Natural killer cell (primary cell): ENCODE measurements at regions not wholly inside any gene's neighbourhood (a gene's known extent, or its start where the extent isn't known, plus 50 kb on each side); places are given as distances from the start of the nearest gene placed in this dataset.

Experiments used
- ATAC-seq, 3 donors: fragments of 150-1000 bp in 2 of 3; fragments of 200-7000 bp in 1 of 3; cut with Tn5 transposase; 1 replicate in 1 of 3; 2 replicates in 2 of 3; pipeline ENCODE4 v1.10.0; 2021; ENCODE audit warnings: mild to moderate bottlenecking in 2 of 3, moderate library complexity in 2 of 3
- DNase-seq, 2 donors: peaks; one replicate each; pipeline versions ENCODE4 v3.0.0 to v3.0.0-alpha.2; 2013 to 2021; ENCODE audit warnings: mixed read lengths in 1 of 2
- H3K27ac ChIP-seq: one replicate; pipeline ENCODE4 v1.5.1; 2013; ENCODE audit warnings: mild to moderate bottlenecking, low read length
- H3K27me3 ChIP-seq: one replicate; pipeline ENCODE4 v1.6.1; 2013; ENCODE audit warnings: low read length; ENCODE audit not compliant: control insufficient read depth, insufficient read depth
- H3K36me3 ChIP-seq: one replicate; pipeline ENCODE4 v1.6.1; 2013; ENCODE audit warnings: low read length; ENCODE audit not compliant: control insufficient read depth, insufficient read depth
- H3K4me1 ChIP-seq: one replicate; pipeline ENCODE4 v1.6.1; 2013; ENCODE audit warnings: low read length; ENCODE audit not compliant: control insufficient read depth, insufficient read depth
- H3K4me3 ChIP-seq: one replicate; pipeline ENCODE4 v1.5.1; 2013; ENCODE audit warnings: low read length
- H3K9me3 ChIP-seq: one replicate; pipeline ENCODE4 v1.6.1; 2013; ENCODE audit warnings: low read length; ENCODE audit not compliant: control insufficient read depth, insufficient read depth
- H3K27ac Mint-ChIP-seq, 2 donors: one replicate each; pipeline ENCODE4 v1.8.0; 2022; ENCODE audit warnings: mild to moderate bottlenecking in 2 of 2, mixed read lengths in 2 of 2, moderate library complexity in 1 of 2
- H3K27me3 Mint-ChIP-seq, 2 donors: one replicate each; pipeline ENCODE4 v1.8.0; 2022; ENCODE audit warnings: low read depth in 2 of 2, mixed read lengths in 2 of 2
- H3K36me3 Mint-ChIP-seq: one replicate; pipeline ENCODE4 v1.8.0; 2022; ENCODE audit warnings: mixed read lengths
- H3K4me1 Mint-ChIP-seq, 2 donors: one replicate each; pipeline ENCODE4 v1.8.0; 2022; ENCODE audit warnings: mixed read lengths in 2 of 2
- H3K4me3 Mint-ChIP-seq: one replicate; pipeline ENCODE4 v1.8.0; 2022; ENCODE audit warnings: mild to moderate bottlenecking, moderate library complexity, mixed read lengths
- H3K9me3 Mint-ChIP-seq, 2 donors: one replicate each; pipeline ENCODE4 v1.8.0; 2022; ENCODE audit warnings: mixed read lengths in 2 of 2
- CTCF ChIP-seq: fragments of 200-600 bp; IDR thresholded peaks from one replicate; pipeline ENCODE4 v1.8.0; 2022; ENCODE audit warnings: antibody characterized with exemption
- WGBS: methylation state at CpG from one replicate; pipeline ENCODE4 v1.1.7; 2013; ENCODE audit warnings: missing lambda C conversion rate; ENCODE audit not compliant: insufficient coverage; 5-methylcytosine and 5-hydroxymethylcytosine counted together
- intact Hi-C: fragments of 100-400 bp; cut with micrococcal nuclease; formaldehyde crosslinking; loops from one replicate; pipeline ENCODE4 v1.14.2; 2022

GRCh38 chr2:8061219-8061618 lies 620.6 kb upstream of the ID2 start:
- Mint-ChIP-seq H3K4me3 (no peak overlapping the region), H3K4me1 (peaks cover 25 to 41% of the 10 kb centered on the region in 2 donors), H3K36me3 (peaks cover 8% of the 10 kb centered on the region), H3K9me3 (peaks cover 0 to 2% of the 10 kb centered on the region in 2 donors), H3K27ac (no peak overlapping the region), H3K27me3 (no peaks in the 10 kb centered on the region)
- Histone ChIP-seq H3K36me3 (no peaks in the 10 kb centered on the region), H3K4me3 (no peak overlapping the region), H3K27me3 (no peaks in the 10 kb centered on the region), H3K4me1 (no peaks in the 10 kb centered on the region), H3K27ac (no peak overlapping the region), H3K9me3 (no peaks in the 10 kb centered on the region)
- intact Hi-C loops: no loop called here
- no peak for TF ChIP-seq CTCF
- WGBS: 50% methylated on average over 7 of the region's 9 CpGs
- ATAC-seq (peak; percentile 41 to 87 (median 44)), DNase-seq (no peak)

- Histone ChIP-seq H3K4me3 (no peak overlapping the region), H3K27me3 (no peaks in the 10 kb centered on the region), H3K9me3 (no peaks in the 10 kb centered on the region), H3K4me1 (no peaks in the 10 kb centered on the region), H3K27ac (no peak overlapping the region), H3K36me3 (no peaks in the 10 kb centered on the region)
- Mint-ChIP-seq H3K36me3 (no peaks in the 10 kb centered on the region), H3K4me3 (no peak overlapping the region), H3K4me1 (peaks cover 14 to 30% of the 10 kb centered on the region in 2 donors), H3K9me3 (no peaks in the 10 kb centered on the region), H3K27ac (no peak overlapping the region), H3K27me3 (no peaks in the 10 kb centered on the region)
- WGBS: 94% methylated on average over 5 of the region's 5 CpGs
- TF ChIP-seq CTCF: no peak
- ATAC-seq (no peak), DNase-seq (no peak)
- intact Hi-C loops: no loop called here
These were observed 617.3 kb upstream of the ID2 start for GRCh38 chr2:8064603-8065002.

- H3K4me1 ChIP-seq: no peaks in the 10 kb centered on the region
- H3K4me3 ChIP-seq: no peak overlapping the region
- 100% methylated on average over 1 of the region's 1 CpG for WGBS
- no peak for DNase-seq
- Mint-ChIP-seq H3K27me3 (no peaks in the 10 kb centered on the region), H3K36me3 (no peaks in the 10 kb centered on the region), H3K4me3 (no peak overlapping the region), H3K9me3 (no peaks in the 10 kb centered on the region), H3K27ac (no peak overlapping the region), H3K4me1 (peaks cover 15 to 31% of the 10 kb centered on the region in 2 donors)
- no peak for ATAC-seq
- TF ChIP-seq CTCF: no peak
- H3K36me3 ChIP-seq: no peaks in the 10 kb centered on the region
- H3K27ac ChIP-seq: no peak overlapping the region
- intact Hi-C loops: no loop called here
- H3K9me3 ChIP-seq: no peaks in the 10 kb centered on the region
- no peaks in the 10 kb centered on the region for H3K27me3 ChIP-seq
These were observed 616.7 kb upstream of the ID2 start for GRCh38 chr2:8065191-8065590.

GRCh38 chr2:8067784-8068336 lies 614.0 kb upstream of the ID2 start:
- H3K4me1 Mint-ChIP-seq: peaks cover 14 to 24% of the 10 kb centered on the region in 2 donors
- no peak overlapping the region for H3K4me3 Mint-ChIP-seq
- H3K27ac Mint-ChIP-seq: no peak overlapping the region
- WGBS: 96% methylated on average over 14 of the region's 15 CpGs
- Histone ChIP-seq H3K36me3 (no peaks in the 10 kb centered on the region), H3K9me3 (no peaks in the 10 kb centered on the region), H3K27ac (no peak overlapping the region), H3K4me1 (no peaks in the 10 kb centered on the region), H3K27me3 (no peaks in the 10 kb centered on the region), H3K4me3 (no peak overlapping the region)
- intact Hi-C loops: no loop called here
- no peak for ATAC-seq
- TF ChIP-seq CTCF: no peak
- DNase-seq: no peak
- no peaks in the 10 kb centered on the region for H3K36me3 Mint-ChIP-seq
- no peaks in the 10 kb centered on the region for H3K27me3 Mint-ChIP-seq
- H3K9me3 Mint-ChIP-seq: no peaks in the 10 kb centered on the region
